HUDEP-2 (cell line): ENCODE measurements at regions not wholly inside any gene's neighbourhood (a gene's known extent, or its start where the extent isn't known, plus 50 kb on each side); places are given as distances from the start of the nearest gene placed in this dataset.

Experiments used
- DNase-seq, 76 experiments: peaks; one replicate each; lab custom pipeline; 2025; ENCODE audit not compliant: unreplicated experiment in 76 of 76; lab: John Stamatoyannopoulos, UW

DNA sequence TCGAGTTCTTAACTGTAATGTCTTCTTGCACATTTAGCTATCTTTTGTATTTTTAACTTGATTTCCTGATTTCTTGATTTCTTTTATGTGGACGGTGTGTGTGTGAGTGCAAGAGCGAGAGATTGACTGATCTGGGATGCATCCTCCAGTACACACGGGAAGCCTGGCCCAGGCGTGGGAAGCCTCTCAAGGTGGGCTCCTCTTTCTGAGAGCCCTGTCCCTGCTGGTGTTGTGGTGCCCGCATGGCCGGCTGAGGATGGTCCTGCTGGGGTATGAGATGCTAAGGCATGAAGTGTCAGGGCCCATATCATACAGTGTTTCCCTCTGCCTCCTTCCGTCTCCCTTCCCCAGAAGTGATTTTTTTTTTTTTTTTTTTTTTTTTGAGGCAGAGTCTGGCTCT is 130.8 kb upstream of the TCERG1L start:
- no peak for DNase-seq

DNA sequence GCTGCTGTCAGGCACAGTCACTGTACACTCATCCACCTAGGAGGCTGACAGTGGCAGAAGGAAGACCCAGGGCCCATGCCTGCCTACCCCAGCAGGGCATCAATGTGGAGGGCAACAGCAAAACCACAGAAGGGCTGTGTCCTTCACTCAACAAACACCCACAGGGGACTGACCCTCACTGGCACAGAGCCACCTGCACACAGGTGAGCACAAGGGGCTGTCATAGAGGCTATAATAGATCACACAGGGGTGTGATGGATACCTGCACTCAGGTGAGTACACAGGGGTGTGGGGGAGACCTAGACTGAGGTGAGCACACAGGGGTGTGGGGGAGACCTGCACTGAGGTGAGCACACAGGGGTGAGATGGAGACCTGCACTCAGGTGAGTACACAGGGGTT is 132.8 kb upstream of the TCERG1L start:
- no peak for DNase-seq

DNA sequence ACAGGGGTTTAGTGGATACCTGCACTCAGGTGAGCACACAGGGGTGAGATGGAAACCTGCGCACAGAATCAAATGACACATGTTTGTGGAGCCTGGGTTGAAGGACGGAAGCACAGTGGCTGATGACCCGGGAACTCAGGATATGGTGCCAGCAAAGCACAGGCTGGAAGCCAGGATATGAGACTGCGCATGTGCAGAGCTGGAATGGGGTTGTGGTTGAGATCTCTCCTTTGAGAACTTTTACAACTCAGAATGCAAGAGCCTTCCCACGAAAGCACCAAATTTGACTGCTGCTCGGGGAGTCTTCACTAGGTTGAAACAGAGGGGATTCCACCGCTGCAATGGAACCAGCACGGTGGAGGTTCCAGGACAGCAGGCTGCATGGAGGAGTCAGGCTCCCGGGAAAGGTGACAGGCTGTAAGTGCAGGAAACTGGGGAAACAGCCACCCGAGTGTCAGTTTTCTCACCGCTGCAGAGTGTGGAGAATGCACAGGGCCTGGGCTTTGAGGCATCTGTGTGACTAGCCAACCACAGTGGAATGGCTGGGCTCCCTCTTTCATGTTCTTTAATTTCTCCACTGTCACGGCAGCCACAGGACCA is 133.4 kb upstream of the TCERG1L start:
- DNase-seq = no peak

DNA sequence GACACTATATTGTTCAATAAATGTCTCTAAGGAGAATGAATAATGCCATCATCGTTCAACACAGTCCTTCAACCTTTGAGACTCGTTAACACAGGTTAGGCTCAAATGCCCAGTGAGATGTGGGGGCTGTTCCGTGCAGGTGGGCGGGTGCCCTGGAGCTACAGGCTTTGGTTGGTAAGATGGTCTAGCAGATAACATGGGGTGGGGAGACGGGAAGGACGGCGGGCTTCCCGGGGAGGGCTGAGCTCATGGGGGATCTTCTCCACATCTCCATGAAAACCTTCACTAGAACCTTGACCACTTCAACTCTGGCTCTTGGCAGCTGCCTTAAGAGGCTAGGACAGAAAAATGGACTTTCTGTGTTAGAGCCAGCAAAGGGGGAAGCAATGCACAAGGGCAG is 134.1 kb upstream of the TCERG1L start:
- no peak for DNase-seq

DNA sequence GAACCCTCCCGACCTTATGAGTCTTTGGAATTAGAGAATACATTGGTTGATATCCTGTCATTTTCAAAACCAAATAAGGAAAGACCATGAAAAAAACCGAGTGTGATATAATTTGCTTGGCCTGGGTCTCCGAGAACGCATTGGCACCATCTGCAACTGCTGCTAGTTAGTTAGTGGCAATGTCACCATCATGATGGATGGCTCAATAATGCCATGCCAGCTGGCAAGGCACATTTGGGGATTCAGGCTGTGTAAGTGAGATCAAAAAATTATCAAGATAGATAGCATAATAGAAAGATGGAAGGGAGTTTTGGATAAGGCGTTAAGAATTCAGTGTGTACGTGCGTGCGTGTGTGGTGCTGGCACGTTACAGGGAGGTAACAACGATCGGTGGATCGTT is 134.7 kb upstream of the TCERG1L start:
- no peak for DNase-seq

DNA sequence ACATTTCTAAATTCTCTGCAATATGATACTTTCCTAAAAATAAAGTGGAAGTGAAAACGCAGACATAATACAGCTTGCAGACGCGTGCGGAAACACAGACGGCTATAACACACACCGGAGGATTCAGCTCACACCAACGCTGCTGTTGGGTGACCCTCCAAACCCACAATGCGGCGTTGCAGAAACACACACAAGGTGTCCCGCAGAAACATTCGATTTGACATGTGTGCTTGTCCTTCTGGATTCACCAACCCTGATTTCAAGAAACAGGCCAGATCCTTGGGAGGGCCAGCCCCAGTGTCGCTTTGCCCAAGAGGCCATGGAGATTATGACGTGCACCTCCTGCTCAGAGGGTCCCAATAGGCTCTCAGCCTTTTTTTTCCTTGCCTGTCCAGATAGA is 136.7 kb upstream of the TCERG1L start:
- no peak for DNase-seq

DNA sequence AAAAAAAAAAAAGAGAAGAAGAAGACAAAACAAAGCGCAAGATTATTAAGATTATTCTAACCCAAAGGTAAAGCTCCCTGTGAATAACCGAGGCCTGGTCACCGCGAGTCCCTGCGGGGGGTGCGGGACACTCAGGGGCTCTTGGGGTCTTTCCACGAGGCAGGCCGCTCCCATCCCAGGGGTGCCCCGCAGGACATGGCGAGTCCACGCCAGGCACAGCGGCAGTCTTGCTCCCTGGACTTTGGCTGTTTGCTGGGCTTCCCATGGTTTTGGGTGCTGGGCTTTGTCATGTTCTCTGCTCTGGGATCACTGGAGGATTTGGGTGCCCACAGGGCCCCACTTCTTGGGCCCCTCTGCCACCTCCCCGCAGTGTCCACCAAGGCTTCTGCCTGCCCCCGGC is 137.4 kb upstream of the TCERG1L start:
- no peak for DNase-seq

DNA sequence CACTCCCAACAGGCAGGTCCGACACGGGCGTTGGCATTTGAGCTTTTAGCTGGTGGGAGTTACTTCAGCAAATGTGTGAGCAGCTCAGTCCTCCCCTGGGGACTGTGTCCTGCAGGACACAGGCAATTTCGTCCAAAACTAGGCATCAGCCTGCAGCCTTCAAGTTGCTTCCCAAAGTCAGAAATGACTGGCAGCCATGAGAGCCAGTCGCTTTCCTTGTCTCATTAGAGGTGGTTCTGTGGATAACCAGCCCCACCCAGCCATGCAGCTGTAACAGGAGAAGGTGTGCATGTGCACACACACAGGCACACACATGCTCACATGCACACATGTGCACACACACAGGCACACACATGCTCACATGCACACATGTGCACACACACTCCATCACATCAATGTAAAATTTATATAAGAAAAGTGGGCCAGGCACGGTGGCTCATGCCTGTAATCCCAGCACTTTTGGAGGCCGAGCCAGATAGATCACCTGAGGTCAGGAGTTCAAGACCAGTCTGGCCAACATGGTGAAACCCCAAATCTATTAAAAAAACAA is 138.8 kb upstream of the TCERG1L start:
- no peak for DNase-seq

DNA sequence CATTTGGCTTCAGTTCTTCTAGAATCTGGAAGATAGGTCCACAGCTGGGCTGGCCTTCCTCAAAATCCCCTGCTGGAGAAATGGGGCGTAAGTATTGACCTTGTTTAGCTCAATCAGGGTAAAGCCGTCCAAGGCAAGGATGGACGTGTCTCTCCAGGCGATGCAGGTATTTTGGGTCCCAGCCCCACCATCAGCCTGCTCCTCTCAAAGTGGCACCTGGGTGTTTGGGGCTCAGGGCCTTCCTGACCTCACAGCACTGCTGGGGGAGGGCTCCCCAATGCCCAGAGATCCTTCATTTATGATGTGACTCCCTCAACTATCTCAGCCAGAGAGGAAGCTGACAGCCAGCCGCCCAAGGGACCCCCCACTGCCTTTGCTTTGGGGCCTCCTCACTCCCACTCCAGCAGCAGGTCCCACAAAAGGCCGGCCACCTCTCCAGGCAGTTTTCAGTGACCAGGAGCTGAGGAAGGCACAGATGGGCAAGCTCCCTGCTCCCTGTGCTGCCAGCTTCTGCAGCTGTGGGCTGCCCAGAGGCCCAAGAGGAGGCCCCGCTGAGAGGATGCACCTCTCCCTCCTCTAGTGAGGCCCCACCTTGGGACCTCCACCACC is 140.0 kb upstream of the TCERG1L start:
- DNase-seq = no peak

DNA sequence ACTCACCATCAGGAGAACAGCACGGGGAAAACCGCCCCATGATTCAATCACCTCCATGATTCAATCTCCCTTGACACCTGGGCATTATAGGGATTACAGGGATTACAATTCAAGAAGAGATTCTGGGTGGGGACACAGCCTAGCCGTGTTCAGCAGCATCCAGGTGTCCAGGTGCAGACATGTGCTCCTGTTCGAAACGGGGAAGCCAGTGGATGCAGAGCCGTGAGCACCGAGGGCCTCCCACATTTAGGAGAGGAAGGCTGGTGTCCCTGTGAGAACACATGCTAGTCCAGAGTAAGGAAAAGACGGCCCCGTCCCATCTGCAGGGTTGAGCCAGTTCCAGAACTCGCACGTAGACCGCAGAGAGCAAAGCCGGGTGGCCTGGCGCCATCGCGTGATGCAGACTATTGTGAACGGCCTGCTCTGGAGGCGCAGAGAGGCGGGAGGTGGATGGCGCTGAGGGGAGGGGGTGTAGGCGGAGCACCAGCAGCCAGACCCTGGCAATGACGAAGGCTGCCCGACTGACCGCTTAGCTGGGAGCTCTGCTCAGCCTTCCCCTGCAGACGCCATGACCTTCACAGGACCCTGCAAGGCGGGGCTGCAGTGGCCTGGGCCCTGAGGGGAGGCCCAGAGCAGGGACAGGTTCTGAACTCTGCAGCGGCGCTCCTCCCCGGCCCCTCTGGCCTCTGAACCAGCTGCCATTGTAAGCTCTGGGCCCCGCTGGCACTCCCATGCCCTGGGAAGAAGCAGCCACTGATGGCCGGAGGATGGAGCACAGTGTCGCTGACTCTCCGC is 141.6 kb upstream of the TCERG1L start:
- no peak for DNase-seq

DNA sequence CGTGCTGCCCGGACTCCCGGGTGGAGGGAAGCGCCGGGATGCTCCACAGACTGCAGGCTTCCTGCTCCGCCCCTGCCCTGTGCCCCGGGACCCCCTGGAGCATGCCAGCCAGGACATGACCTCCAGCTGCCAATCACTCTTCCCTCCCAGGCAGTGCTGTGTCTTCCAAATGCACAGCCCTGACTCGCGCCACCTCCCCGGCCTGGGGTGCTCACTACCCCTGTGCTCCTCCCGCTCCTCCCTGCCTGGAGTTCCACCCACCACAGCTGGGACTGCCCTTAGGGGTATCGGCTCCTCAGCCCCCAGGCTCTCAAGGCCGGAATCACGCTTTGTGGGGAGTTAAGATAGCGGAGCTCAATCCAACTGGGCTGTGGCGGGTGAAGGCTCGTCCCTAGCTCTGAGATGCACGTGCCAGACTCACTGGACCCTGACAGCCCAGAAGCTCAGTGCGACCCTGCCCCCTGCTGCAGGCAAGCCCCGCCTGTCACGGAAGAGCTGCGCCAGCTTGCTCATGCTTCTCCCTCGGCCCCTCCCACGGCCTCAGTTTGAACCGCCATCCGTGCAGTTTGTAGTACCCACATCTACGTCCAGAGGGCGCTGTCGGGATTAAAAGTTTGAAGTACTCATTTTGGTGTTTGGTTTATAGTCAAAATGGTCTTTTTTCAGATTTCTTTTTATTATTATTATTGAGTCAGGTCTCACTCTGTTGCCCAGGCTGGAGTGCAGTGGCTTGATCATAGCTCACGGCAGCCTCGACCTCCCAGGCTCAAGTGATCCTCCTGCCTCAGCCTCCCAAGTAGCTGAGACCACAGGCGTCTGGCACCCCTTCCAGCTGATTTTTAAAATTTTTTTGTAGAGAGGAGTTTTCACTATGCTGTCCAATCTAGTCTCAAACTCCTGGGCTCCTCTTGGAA is 142.5 kb upstream of the TCERG1L start:
- peak in 54 of 76 experiments; percentile 1 to 69 (median 36) for DNase-seq

DNA sequence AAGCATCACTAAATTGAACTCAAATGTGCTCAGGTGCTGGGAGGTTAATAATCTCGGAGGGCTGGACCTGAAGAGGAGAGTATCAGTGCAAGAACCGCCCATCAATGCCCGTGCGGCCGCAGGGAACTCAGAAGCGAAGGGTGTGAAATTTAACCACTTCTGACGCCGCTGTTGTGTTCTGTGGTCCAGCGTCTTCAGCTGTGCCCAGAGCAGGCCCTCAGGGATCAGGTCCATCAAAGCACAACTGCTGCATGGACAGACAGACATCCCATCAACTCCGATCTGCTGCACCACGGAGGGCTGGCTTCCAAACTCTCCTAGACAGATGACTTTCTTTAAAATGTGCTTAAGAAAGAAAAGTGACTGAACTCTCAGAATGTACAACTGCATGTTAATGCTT is 144.9 kb upstream of the TCERG1L start:
- no peak for DNase-seq

DNA sequence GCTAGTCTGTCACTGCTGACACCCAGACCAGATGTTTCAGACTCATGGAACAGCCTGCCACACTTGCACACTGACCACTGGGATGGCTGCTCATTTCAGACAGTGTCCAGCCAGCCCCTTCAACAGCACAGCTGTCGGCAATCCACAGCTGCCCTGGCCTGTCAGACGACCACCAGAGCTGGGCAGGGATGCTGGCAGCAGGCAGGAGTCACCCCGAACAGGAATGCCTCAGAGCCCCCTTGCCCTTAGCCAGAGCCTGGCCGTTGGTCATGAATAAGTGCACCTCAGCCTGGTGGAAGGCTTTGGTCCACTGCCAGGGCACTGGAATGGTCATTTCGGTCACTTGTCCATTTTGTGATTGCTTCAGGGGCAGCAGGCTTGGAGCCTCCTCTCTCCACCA is 149.6 kb upstream of the TCERG1L start:
- DNase-seq = no peak

DNA sequence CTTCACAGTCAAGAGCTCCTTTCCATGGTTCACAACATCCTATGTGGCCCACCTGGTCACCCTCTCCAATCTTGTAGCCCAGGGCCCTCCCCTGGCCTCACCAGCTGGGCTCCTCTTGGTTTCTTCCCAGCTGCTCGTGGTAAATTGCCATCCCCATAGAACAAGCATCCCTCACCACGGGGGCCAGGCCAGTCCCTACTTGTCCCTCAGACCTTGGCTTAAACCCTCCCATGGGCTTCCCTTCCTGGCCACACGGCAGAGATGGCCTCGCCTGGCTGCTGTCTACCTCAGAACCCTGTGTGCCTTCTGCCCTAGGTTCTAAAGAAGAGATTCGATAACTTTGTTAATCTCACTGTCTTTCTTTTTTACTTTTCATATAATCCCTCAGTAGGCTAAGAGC is 153.3 kb upstream of the TCERG1L start:
- DNase-seq = no peak

DNA sequence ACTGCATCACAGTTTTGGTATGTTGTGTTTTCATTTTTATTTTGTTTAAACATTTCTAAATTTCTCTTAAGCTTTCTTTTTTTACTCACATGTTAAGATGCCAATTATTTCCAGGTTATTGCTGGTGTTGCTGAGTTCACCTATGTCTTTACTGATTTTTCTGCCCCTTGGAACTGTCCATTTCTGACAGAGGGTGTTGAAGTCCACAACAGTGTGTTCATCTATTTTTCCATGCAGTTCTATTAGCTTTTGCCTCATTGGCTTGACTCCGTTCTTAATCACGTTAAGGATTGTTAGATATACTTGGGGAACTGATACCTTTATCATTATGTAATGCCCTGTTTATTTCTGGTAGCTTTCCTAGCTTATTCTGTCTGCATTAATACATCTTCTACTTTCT is 158.0 kb upstream of the TCERG1L start:
- no peak for DNase-seq

DNA sequence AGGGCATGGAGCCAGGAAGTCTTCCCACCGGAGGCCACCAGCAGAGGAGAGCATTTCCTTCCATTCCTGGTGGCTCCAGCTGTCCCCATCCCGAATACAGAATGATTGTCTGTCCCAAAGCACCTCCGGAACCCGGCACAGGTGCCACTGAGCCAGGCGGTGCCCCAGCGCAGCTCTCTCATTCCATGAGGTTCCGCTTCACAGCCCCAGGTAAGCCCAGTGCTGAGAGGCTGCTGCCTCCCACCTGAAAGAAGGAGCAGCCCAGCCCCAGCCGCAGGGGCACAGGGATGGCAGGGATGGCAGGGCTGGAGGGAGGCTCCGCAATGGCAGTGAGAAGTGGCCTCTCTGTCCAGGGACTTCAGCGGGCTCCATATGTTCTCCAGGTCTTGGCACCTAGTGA is 162.1 kb upstream of the TCERG1L start:
- DNase-seq = no peak

DNA sequence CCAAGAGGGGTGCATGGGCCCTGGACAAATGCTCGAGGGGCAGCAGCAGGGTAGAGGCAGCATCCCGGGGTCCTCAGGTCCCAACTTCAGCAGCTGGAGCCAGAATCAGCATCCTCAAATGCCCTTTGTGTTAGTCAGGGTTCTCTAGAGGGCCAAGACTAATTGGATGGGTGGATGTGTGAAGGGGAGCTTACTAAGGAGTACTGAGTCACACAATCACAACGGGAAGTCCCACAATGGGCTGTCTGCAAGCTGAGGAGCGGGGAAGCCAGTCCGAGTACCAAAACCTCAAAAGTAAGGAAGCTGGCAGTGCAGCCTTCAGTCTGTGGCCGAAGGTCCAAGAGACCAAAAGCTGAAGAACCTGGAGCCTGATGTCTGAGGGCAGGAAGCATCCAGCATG is 162.9 kb upstream of the TCERG1L start:
- no peak for DNase-seq

DNA sequence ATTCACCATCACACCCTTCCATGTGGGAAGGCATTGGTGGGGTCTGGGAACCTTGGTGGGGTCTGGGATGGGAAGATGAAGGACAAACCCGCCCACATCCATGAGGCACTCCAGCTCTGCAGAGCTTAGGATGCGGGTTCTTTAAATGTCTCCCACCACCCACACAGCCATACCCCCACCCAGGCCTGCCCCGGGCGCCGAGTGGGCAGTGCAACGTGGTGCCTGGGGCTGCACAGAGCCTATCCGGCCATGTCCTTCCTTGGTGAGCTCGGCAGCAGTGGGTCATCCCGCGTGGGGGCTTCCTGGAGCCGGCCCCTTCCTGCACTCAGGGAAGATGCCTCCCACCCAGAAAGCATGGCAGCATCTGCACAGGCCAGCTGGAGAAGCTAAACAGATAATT is 163.5 kb upstream of the TCERG1L start:
- DNase-seq = no peak

DNA sequence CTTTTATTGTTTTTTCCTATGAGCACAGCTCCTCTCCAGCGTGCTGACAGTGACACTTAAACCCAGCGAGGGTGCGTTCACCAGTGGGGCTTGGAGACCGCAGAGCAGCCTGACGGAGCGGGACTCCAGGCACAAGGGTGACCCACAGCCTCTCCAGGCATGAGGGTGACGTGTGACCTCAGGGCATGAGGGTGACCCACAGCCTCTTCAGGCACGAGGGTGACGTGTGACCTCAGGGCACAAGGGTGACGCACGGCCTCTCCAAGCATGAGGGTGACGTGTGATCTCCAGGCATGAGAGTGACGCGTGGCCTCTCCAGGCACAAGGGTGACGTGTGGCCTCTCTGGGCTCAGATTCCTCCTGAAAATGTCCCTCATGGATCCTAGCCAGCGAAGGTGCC is 164.3 kb upstream of the TCERG1L start:
- no peak for DNase-seq

DNA sequence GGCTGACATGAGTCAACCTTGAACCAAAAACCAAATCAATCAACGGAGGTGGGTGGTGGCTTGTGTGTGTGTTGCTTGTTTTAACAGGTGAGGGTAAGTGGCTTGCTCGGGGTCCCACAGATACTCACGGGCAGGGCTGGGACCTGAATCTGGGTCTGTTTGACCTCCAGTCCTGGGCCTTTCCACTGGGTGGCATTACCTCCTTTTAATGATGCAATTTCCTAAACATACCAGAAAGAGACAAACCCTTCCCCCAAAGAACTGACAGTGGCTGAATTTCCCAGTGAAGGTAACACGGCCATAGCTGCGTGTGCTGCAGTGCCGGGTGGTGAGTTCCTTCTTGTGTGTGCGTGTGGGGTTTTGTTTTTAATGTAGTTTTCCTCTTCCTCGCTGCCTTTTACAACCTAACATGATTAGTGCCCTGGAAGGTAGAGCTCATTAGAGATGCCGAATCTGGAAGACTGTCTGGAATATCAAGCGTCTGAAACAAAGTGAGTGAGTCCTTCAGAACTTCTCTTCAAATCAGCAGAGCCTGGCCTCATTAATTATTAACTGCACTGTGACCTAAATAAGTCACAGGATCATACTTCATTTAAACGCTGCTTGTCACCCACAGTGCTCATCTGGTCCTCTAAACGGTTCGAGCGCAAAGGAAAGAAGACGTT is 166.1 kb upstream of the TCERG1L start:
- no peak for DNase-seq
